Stimulated activated CD8-positive, alpha-beta memory T cell treated with anti-CD3 and anti-CD28 coated beads, Interleukin-7, amount 100 ng/mL, for 4 hours (primary cell): ENCODE measurements at regions not wholly inside any gene's neighbourhood (a gene's known extent, or its start where the extent isn't known, plus 50 kb on each side); places are given as distances from the start of the nearest gene placed in this dataset.
"Not testable (repeated sequence)": the region's sequence is repeated elsewhere in the genome, so short reads cannot be mapped to it uniquely, and the experiment has no call there.

Experiments used
- DNase-seq, 2 donors: peaks; one replicate each; pipeline ENCODE4 v3.0.0-alpha.2; 2020; ENCODE audit warnings: low read depth in 2 of 2

DNA sequence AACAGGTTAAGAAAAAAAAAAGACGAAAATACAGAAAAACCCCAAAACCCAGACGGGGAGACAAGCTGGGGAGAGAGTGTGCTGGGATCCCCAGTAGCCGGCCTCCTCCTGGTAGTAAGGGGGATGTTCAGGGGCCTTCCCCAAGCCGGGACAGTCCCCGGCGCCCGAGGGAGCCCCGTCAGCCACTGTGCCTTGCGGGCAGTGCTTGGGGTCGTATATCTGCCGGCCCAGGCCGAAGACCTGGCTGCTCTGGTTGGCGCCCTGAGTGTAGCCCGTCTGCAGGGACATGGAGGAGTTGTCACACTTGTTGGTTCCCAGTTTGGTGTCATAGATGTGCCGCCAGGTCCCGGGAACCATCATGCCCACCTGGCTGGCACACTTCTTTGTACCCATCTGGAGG is 287.2 kb upstream of the GADL1 start:
- DNase-seq, result no peak

GRCh38 chr3:31182661-31183060 is 288.2 kb upstream of the GADL1 start:
- no peak for DNase-seq

DNA sequence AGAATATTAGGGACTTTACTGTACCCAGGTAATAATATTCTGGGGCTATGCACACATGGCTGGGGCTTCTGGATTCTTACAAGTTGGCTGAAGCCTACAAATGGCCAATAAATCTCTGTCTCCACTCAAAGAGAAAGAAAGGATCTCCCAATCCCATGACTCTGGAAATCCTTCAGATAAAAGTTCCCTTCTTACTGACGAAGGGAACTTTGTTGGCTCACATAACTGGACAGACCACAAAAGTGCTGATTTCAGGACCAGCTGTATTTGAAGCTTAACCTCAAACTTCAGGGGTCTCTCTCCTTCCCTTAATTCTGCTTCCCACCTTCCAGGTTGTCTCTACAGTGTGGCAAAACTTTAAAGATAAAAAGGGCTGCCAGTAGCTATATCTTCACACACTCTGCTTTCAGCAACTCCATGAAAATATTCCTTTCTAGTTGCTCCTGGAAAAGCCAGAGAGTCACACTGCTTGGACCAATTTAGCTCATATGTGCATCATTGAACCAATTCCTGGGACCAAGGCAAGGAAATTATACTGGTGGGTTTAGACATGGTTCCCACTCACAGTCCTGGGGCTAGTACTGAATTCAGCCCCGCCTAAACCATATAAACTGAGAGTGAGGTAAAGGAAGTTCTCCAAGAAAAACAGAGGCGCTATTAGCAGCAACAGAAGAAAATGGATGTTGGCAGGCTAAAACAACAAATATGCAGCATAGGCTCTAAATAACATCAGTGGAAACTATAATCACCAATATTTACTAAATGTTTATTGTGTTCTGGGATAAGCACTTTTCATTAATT is 290.0 kb upstream of the GADL1 start:
- no peak for DNase-seq

DNA sequence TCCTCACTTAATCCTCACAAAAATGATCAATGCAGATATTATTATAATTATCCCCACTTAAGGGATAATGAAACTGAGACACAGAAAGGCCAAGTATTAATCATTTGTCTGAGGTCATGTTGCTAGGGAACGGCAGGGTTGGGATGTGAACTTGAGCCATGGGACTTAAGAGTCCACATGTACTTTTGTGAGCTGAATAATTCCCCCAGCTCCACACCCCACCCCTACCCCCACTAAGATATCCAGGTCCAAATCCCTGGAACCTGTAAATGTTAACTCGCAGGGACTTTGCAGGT is 290.5 kb upstream of the GADL1 start:
- DNase-seq, result no peak

DNA sequence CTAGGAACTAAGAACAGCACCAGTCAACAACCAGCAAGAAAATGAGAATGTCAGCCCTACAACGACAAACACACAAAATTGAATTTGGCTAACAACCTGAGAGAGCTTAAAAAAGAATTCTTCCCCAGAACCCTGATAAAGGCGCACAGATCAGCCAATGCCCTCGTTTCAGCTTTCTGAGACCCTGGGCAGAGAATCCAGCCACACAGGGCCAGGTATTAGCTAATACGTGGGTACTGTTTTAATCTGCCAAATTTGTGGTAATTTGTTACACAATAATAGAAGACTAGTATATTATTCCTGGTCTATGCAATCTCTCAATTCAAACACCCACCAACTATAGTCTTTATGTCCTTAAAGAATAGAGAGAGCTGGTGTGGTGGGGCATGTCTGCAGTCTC is 291.6 kb upstream of the GADL1 start:
- DNase-seq, result no peak

GRCh38 chr3:31187380-31187779 is 292.9 kb upstream of the GADL1 start:
- DNase-seq, result no peak

DNA sequence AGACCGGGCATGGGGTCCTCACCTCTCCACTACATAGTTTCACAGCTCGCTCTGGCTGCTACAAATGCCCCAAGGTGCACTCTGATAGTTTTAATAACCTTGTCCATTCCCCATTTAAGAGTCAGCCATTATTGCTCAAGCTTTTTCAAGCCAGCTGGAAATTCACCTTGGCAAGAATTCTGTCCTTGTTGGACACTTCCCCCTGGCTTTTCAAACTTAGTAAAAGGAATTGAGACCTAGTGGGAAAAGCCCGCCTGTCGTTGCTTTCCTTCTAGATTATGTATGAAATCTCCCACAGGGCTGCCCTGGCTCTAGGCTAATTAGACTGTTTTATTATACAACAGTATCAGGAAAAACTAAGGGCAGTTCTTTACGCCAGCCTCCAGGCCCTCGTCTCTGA is 293.7 kb upstream of the GADL1 start:
- DNase-seq, result no peak

GRCh38 chr3:31189330-31189729 is 294.9 kb upstream of the GADL1 start:
- no peak for DNase-seq

GRCh38 chr3:31189971-31190370 is 295.5 kb upstream of the GADL1 start:
- no peak for DNase-seq

DNA sequence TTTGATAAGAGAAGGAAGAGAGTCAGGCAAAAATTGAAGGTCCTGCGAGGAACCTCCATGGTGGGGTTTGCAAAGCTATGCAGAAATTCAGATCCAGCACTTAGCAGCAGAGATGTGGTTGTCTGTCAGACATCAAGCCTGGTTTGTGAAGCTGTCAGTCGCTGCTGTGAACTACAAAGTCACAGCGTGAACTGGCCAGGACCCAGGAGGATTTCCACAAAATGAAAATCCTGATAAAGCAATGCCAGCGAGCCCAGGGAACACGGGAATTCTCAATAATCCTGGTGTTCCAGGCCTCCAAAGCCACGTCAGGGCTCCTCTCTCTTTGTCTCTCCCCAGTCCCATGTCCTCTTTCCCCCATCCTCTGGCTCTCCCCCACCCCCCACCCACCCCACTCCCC is 296.9 kb upstream of the GADL1 start:
- DNase-seq, result no peak

GRCh38 chr3:31193429-31193828 is 299.0 kb upstream of the GADL1 start:
- no peak for DNase-seq

DNA sequence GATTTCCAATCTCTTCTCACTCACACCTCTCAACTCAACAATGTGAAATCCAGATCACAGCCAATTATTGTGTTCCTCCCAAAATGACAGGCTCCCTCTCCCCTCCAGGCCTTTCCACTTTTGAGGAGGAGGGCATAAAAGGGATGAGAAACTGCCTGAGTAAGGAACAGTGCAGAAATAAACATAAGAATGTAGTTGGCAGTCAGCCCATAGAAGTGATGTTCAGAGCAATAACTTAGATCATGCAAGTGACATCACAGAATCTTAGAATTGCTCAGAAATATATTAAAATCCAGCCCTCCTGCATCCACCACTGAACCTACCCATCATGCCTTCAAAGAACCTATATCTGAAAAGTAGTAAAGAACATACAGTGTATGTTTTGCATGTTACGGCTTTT is 299.4 kb upstream of the GADL1 start:
- no peak for DNase-seq

GRCh38 chr3:31196261-31196660 is 301.8 kb upstream of the GADL1 start:
- no peak for DNase-seq

GRCh38 chr3:31196881-31197364 is 302.5 kb upstream of the GADL1 start:
- DNase-seq, result no peak

- no peak for DNase-seq
Measured at GRCh38 chr3:31197941-31198340, 303.5 kb upstream of the GADL1 start.

DNA sequence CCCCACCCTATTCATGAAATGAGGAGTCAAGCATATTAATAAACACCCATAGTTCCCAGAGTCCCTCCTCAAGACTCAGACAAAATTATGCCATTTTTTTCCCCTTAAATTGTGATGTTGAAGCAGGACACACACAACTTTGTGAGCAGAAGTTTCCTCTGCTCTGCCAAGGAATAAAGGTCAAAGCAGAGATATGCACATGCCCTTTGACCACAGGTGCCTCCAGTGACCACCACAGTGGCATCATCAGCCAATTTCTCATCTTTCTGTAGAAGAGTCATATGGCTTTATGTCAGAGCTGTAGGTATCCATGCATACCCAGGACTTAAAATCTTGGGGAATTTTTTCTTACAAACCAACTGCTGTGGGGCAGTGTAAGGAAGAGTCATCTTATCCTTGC is 304.4 kb upstream of the GADL1 start:
- DNase-seq, result no peak

DNA sequence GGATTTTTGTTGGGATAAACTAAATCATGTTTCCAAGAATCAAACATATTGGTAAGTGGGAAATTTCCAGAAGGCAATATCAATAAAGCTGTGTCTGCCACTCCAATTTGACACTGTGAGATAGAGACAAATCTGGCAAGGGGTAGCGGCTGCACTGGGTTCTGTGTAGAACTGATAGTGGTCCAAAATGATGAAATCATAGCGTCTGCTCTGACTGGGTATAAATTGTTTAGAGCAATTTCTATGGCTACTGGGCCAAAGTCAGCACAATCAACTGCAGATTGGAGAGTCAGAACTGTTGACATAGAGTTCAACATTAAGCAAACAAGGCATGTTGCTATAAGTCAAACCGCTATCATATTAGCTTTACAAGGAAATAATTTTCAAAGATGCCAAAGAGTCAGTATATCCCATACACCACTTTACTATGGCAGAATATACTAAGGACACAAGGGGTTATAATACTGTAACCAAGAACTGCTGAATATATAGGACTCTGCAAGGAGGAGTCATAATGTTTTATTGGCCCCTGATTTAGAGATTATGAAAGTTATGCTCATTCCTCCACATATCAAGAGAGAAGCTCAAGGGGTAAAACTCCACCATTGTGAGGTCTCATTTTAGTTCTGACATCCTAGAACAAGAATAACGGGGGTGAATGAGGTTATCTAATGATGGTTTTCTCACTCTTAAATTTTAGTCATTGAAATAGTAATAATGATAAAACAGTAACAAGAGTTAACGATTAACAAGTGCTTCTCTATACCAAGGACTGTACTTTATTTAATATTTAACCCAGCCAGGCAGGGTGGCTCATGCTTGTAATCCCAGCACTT is 309.7 kb upstream of the GADL1 start:
- DNase-seq, result no peak

- not testable (repeated sequence) for DNase-seq
Measured at GRCh38 chr3:31204796-31205056, 310.3 kb upstream of the GADL1 start.

DNA sequence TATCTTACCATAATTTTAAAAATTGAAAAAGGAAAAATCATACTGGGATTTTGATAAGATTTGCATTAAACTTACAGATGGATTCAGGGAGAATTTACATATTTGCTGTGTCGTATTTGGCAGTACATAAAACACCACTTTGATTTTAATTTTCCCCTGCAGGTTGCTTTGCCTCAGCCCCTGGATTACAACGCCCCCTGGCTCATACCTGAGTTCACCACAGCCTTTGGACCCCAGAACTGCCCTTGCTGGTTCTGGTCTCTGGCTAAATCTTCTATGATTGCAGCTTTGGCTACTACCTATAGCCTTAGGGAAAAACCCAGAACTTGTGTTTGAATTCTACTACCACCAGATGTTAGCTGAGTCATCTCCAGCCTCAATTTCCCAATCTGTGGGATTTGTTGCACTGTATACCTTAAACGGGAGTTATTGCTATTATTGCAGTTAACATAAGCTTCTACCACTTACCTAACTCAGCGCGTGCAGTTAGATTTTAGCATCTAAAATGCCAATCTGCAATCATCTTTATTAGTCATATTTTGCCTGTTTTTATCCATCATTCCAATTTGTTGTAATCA is 315.7 kb upstream of the GADL1 start:
- DNase-seq, result no peak

DNA sequence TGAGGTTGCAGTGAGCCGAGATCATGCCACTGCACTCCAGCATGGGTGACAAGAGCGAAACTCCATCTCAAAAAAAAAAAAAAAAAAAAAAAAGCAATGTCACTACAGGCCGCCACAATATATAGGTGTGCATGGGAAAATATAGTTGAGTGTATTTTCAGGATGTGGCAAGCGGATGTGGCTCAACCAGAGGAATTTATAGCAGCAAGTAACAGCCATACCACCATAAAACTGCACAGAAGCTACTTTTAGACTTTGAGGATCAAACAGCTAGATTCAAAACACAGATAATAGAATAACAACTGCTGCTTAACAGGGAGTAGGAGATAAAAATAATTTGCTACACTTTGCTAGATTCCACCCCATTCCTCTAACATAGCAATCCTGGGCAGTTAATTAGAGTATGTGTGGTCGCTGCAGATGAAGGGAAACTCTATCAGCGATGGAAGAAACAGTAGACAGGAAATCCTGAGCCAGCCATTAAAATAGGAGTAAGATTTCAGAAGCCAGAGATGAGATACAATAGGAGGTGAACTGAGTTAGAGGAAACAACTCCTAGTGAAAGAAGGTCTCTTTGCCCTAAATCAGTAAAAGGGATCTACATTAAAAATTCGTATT is 318.7 kb upstream of the STT3B start:
- no peak for DNase-seq

- no peak for DNase-seq
Measured at GRCh38 chr3:31218082-31218481, 314.6 kb upstream of the STT3B start.

DNA sequence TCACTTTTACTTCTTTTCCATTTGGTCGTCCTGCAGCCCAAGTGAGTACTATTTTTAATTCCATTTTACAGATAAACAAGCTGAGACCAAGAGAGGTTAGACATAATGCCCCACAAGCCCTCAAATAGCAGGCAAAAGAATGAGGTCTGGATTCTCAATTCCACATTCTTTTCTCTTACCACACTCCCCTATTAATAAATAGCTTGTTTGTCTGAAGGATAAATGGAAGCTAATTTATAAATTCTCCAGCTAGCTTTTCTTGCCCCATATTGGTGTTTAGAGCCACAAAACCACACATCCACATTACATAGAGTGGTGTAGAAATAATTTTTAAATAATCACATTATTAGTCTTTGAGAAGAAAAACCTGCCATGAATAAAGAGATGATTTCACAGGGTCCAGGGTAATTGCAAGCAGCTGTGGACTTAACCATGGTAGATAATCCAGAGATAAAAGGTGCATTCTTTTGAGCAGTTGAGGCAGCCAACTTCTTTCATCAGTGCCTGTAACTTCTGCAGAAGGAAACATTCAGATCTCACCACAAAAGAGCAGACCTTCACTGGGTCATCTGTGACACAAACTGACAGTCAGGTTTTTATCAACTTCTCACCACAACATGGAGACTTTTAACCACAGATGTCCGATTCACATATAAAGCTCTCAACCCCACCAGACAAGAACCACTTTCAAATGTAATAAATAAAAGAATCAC is 313.4 kb upstream of the STT3B start:
- no peak for DNase-seq
